IPS DF 19.7 (cell line): ENCODE measurements at regions not wholly inside any gene's neighbourhood (a gene's known extent, or its start where the extent isn't known, plus 50 kb on each side); places are given as distances from the start of the nearest gene placed in this dataset.

Experiments used
- DNase-seq: peaks from one replicate; pipeline ENCODE4 v3.0.0-alpha.2; 2013; ENCODE audit warnings: low read depth, low spot score

DNA sequence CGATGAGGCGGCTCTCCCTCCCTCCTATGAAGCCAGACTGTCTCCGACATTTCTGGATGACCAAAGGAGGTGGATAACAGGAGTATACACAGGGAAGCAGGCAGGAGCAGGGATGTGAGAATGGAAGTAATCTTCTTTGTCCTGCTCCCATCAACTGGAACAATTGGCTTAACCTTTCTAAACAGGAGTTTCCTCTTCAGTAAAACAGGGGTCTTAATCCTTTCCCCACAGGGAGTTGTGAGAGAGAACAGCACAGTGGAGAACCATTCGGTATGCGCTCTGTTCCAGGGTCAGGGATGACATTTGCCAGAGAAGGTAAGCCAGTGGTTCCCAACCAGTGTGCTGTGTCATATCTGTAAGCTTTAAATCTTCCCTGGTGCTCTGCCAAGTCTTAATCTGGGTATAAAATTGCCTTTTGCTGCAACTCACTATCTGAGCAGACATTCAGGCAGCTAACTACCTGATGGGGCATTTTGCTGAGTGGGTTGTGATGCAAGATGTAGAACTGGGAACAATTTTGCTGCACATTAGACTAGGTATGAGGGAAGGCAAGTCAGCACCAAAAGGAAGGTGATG is 294.8 kb upstream of the KIF2A start:
- no peak for DNase-seq

DNA sequence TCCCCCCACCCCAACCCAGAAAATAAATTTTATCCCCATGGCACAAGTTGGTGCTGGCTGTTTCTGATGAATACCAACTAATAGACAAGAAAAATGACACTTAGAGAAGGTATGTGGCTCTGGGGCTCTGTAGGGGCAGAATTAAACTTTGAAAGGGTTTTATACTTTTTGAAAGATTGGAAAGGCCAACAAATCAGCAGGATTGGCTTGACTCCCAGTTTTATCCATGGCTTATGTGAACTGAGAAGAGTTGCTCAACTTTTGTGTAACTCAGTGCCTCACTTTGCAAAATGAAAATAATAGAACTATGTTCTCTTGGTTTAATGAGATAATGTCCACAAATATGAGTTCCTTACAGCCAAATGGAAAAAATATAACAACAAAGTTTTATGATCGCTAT is 288.9 kb upstream of the KIF2A start:
- no peak for DNase-seq

DNA sequence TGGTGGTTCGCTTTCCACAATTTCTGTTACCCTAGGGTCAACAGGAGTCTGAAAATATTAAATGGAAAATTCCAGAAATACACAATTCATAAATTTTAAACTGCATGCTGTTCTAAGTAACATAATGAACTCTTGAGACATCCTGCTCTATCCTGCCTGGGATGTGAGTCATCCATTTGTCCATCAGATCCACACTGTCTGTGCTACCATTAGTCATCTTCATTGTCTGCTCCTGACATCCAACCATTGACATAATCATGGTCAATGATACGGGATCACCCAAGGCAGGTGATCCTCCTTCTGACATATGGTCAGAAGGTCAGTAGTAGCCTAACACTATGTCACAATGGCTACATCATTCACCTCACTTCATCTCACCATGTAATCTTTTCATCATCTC is 276.7 kb upstream of the KIF2A start:
- no peak for DNase-seq

DNA sequence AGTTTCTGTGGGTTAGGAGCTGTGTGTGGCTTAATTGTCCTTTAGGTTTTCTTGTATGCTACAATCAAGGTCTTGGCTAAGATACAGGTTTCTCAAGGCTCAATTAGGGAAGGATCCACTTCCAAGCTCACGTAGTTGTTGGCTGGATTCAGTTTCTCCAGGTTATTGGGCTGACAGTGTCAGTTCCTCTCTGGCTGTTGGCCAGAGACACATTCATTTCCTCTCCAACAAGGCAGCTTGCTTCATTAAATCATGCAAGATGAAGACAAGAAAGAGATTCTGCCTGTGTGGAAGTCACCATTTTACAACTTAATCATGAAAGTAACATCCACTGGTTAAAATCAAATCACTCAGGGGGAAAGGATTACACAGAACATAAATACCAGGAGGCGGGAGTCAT is 275.7 kb upstream of the KIF2A start:
- no peak for DNase-seq

DNA sequence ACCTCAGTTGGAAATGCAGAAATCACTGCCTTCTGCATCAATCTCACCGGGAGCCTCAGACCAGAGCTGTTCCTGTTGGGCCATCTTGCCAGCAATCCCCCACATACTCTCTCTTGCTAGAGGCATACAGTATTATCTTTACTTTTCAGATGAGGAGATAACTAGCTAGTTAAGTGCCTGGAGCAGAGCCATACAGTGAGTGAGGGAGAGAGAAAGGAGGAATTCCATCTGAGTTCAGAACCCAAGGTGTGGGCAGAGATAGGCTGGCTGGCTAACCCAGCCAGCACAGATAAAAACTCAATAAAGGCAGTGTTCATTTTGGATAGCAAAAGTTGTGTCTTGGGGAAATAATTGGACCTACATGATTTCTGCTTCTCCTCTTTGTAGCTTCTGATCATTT is 268.0 kb upstream of the KIF2A start:
- no peak for DNase-seq

DNA sequence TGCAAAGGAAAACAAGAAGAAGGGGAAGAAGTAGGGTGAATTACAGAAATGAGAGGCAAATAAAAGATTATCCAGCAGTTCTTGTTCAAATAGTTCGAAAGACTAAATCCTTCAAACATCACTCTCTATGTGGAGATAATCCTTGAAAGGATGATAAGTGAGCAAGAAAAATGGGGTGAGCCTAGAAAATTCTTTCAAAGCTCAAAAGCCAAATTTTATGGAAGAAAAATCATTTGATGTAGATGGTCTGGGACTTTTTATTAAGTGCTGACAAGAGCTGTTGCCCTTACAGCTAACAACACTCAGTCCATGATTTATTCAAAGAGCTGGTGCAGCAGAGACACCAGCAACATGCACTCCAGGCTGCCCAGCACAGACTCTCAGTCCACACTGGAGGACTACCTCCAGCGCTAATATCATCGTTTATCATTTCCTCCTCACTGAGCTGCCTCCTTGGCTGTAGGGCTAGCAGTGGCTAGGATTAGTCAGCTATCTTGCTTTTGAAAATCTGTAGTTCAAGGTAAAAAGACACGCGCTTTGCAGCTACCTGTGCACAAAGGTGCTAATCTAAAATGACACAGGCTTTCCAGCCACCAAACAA is 264.8 kb upstream of the KIF2A start:
- DNase-seq = no peak

DNA sequence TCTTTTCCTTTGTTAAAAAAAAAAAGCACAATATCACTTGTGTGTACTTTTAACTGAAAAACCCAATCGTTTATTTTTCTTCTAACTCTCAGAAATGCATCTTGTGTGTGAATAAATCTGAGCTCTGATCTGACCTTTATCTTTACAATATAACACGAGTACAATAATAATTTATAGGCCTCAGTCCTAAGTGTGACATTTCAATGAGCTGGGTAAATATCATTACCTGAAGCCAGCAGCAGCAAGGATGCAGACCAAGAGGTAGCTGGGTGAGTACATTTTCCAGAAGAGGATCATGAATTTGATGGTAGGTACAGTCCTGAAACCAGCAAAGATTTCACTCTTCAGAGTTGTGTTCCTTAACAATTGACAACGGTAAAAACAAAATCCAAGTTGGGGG is 264.0 kb upstream of the KIF2A start:
- DNase-seq = no peak

DNA sequence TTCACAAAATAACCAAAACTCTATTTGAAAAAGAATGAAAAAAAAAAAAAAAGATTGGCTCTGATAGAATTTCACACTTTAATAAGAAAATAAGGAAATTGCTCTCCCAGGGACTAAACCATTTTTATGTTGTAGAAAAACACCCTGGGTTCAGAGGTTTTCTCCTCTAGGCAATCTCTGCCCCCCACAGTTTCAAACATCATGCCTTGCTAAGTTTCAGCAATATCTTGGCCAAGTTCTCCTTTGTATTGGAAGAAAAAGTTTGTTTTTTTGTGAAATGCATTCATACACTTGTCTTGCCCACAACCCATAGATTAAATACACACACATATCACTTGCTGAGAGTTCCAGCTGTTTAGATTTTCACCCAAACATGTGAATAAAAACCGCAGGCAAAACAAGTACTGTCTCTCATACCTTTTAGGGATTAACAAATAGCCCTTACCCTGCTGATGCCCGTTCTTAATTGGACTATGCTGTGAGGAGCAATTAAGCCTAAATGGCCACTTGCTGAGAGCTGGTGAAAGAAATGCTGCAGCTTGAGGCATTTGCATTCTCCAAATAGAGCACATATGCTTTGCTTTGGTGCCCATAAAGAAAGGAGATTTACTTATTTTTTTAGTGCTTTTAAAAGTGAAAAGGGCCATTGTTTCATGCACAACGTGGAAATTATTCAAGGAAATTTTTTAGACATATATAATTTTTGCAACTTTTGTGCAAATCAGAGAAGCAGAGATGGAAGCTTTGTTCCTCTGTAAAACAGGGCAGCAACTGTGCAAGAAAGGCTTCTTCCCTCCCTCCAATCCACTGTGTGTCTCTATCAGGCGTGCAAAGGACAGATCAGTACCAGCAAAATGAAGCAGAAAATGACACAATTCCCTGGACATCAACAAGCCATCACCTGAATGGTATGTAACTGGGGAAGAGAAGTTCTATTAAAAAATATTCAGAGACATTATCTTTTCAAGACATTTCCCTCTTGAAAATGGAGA is 262.4 kb upstream of the KIF2A start:
- DNase-seq = peak; percentile 72

DNA sequence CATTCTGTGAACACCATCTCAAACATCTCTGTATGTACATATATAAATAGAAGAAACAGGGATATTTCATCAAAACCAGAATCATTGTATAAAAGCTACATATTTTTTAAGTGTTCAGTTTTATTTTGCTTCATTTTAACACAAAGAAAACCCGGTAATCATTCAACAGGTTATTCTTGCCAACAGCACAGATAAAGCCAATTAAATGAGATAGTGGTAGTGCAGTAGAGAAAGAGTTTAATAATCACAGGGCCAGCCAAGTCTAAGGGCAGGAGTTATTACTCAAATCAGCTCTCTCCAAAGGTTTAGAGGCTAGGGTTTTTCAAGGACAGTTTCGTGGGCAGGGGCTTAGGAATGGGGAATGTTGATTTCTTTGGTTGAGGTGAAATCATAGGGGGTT is 261.0 kb upstream of the KIF2A start:
- no peak for DNase-seq

DNA sequence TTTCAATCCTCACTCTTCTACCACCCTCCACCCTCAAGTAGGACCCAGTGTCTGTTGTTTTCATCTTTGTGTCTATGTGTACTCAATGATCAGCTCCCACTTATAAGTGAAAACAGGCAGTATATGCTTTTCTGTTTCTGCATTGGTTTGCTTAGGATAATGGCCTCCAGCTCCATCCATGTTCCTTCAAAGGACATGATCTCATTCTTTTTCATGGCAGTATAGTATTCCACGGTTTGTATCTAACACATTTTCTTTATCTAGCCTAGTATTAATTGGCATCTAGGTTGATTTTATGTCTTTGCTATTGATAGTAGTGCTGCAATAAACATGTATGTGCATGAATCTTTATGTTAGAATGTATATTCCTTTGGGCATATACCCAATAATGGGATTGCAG is 259.8 kb upstream of the KIF2A start:
- no peak for DNase-seq

DNA sequence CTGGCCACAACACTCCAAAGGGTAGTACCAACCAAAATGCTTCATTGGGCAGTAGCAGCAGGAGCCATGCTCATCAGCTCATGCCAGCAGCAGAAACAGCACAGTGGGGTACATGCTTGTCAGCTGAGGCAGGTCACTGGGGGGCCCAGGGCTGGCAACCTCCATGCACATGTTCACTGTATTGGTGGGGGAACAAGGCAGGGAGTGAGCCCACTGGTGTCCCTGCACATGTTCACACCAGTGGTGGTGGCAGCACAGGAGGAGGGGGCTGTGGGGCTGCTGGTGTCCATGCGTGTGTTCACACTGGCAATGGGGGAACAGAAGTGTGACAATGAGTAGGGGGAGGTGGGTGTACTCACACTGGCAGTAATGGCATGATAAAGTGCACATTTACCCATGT is 254.3 kb upstream of the KIF2A start:
- no peak for DNase-seq

DNA sequence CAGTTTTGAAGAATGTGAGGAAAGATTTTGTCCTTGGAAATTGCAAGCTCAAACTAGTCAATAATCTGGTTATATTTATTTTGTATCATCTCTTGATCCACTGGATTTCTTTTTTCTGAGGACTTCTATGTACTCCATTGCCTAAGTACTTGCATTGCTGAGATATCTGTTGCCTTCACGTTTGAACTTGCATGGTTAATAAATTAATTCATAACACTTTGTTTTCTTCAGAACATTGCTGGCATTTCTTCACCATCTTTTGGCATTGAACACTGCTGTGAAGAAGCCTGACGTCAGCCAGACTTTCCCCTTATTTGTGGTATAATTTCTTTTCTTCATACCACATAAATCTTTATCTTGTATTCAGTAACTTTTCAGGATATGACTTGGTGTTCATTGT is 246.0 kb upstream of the KIF2A start:
- DNase-seq = no peak

DNA sequence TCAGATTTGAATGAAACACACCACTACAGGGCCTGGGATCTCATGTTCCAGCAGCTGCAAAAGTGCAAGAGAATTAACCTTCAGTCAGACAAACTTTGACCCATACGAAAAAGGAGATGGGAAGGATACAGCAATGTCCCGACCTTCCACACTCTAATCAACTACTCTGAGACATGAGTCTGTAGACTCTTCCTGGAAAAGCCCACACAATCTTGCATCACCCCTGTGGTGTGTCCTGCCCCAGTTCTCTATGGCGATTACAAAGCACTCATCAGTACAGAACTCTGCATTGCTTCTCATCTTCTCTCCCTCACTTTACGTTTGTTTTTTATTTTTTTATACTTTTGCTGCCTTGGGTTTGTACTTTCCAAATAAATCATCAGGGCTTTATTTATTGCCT is 241.0 kb upstream of the KIF2A start:
- no peak for DNase-seq

DNA sequence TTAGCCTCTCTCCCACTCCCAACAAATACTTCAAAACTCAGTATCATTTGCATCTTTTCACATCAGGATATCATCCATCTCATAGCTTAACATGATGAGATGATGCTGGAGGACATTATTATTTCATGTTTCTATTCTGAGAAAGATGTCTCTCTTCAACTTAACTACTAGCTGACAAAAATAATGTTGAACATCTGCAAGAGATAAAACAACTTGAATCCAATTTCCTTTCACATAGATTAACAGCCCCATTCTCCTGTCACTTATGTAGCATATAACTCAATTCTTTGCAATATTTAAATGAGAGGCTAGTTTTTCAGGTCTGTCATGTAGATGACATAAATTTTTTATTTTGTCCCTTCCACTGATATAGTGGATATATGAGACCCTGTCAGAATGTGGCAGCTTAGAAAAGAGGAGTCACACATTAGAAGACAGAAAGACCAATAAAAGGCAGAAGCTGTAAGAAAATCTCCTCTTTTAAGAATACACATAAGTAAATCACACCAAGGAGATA is 239.2 kb upstream of the KIF2A start:
- DNase-seq = no peak

DNA sequence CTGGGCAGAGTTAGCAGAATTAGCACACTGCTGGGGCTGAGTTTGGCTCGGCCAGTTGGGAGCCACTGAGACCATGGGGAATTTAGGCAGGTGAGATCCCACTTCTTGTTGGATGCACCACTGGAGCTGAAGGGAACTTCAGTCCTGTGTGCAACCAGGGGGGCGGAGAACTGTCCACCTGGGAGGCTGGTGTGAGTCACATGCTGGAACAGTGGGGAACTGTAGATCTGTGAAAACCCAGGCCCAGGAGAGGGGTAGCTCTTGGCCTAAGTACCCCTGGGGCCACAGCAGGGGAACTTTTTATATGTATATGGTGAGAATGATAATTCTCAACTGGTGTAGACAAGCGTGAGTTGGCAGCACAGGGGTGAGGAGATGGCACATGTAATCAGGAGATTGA is 237.5 kb upstream of the KIF2A start:
- DNase-seq = no peak

DNA sequence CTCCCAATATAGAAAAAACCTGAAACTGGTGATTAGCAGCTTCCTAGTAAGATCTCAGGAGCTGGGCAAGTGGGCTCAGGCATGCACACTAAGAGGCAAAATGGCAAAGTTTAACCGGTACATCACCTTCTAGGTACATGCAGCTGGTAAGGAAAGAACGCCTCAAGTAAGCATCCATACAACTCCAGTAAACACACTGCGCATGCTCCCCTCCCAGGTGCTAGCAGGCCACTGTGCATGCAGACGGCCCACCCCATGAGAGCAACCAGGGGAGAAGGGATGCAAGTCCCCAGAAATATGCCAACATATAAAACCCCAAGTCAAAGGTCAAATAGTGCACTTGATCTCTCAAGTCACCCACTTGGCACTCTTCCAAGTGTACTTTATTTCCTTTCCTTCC is 228.6 kb upstream of the KIF2A start:
- no peak for DNase-seq

DNA sequence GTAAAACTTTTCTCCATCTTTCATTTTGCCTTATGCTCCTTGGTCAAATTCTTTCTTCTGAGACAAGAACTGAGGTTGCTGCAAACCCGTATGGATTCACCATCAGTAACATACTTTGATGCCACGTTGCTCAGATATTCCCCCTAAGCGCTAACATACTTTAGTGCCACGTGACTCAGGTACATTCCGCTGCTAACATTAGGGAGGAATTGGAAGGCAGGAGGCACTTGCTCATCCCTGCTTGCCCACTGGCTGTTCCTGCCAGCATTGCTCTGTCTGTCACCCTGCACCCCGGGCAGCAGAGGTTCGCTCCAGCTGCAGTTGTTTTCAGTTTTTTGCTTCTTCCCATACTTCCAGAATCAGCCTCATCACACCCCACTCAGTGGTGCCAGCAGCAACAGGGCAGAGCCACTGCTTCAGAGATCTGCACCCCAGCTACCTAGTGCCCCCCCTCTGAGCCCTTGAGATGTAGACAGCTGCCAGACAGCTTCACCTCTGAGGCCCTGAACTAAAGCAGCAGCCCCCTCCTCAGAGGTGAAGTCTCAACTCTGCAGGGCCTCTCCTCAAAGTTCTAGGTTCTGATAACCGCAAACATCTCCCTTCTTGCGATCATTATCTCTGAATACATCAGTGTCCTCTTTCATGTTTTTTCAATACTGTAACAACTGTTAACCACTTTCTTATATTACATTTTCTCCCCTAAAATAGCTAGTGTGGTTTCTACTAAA is 228.0 kb upstream of the KIF2A start:
- DNase-seq = no peak

DNA sequence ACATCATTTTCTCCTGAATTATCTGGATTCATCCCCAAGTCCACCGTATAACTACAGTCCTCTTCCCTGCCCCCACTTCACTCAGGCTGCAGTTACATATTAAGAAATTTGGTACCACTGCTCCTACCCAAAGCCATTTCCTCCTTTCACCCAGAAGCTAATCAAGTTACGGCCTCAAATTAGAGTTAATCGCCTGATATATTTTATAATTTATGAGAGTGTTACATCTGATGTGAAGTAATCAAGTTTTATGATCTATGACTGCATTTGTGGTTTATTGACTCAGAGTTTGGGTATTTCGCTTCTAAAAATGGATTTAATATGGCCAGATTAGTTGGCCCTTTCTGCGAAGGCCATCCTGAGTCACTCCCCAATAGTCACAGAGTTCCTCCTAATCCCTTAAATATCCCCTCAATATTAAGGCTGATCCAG is 223.6 kb upstream of the KIF2A start:
- no peak for DNase-seq

DNA sequence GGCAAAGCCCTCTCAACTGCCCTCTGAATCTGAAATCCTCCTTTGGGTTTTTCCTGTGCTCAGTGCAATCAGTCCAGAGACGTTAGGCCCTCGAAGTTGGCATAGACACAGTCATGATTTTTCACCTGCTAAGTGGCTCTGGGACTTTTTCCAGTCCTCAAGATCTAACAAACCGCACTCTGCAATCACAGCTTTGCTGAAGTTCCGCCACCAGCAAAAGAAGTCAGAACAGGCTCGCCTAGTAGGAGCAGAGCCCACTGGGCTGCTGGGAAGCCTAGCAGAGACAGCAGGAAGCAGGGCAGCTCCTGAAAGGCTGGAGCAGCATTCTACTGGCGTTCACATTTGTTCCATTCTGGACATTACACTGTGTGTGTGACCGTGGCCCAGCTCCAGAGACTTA is 222.8 kb upstream of the KIF2A start:
- no peak for DNase-seq

DNA sequence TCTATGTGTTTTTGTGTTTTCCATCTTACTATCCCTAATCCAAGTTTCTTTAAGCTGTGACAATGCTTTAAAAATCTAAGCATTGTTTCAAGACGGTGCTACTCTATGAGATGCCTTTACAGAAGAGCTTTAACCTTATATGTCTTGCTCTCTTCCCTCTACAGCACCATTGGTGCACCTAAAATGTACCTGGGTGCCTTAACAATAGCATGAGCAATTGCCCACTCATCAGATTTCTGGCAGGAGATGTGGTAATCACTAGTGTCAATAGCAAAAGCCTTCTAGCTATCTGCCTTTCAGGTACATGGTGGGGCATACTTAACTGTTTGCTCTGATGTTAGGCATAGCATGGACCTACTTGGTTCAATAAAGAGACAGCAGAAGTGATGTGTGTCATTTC is 222.3 kb upstream of the KIF2A start:
- DNase-seq = no peak

DNA sequence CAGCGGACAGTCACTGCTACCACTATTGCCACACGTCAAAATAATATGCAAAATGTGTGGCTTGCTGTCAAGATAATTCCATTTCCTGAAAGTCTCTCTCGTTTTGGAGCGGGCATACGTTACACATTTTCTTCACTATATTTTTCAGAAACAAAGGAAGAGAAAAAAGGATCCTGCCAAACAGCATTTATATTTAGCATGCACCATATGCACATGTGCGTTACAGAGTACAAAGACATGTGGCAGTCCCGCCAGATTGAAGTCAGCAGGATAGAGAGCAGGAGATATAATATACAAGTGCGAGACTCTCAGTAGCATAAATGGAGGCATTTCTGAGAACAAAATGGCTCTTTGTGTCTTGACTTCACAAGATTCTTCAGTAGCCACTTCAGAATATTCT is 221.6 kb upstream of the KIF2A start:
- DNase-seq = no peak

DNA sequence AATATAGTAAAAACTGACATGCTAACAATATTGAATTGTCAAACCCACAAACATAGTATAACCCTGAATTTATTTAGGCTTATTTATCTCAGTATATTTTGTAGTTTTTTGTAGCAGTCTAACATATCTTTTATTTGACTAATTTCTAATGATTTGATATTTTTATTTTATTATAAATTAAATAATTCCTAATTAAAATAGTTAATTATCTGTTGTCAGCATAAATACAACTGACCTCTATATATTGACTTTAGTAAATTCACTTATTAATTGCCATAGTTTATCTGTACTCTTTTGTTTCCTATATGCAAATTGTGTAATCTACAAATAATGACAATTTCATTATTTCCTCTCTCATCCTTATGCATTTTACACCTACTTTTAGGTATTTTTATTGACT is 215.1 kb upstream of the KIF2A start:
- DNase-seq = no peak
